HepG2 (cell line): ENCODE measurements at regions not wholly inside any gene's neighbourhood (a gene's known extent, or its start where the extent isn't known, plus 50 kb on each side); places are given as distances from the start of the nearest gene placed in this dataset.

Experiments
- ARID5B ChIP-seq: IDR thresholded peaks from 2 replicates; pipeline ENCODE4 v1.4.0; 2020; ENCODE audit warnings: mild to moderate bottlenecking, missing genetic modification reagents
- BRD4 ChIP-seq: sonication (generic); formaldehyde crosslinking; IDR thresholded peaks from 2 replicates; pipeline ENCODE4 v1.4.0; 2020; ENCODE audit warnings: missing genetic modification reagents
- EEA1 ChIP-seq: sonication (generic); formaldehyde crosslinking; IDR thresholded peaks from 2 replicates; pipeline ENCODE4 v1.5.1; 2020; ENCODE audit warnings: mild to moderate bottlenecking, missing genetic modification reagents, borderline replicate concordance
- RAD51 ChIP-seq: fragments of 450-650 bp; IDR thresholded peaks from 2 replicates; pipeline ENCODE4 v1.6.1; 2016; ENCODE audit warnings: borderline replicate concordance
- REST ChIP-seq, 2 experiments: IDR thresholded peaks; 2 replicates each; pipeline ENCODE4 v1.6.1; 2011 to 2012; ENCODE audit warnings: low read length in 2 of 2, borderline replicate concordance in 1 of 2, low read depth in 1 of 2, mild to moderate bottlenecking in 1 of 2, moderate library complexity in 1 of 2
- SIN3B ChIP-seq: fragments of 150-350 bp; IDR thresholded peaks from 2 replicates; pipeline ENCODE4 v1.6.1; 2014; ENCODE audit warnings: low read length

GRCh38 chr2:67337903-67338302, 59.2 kb upstream of the ETAA1 start (continued):
- no peak for TF ChIP-seq REST (IDR thresholded peaks at IDR 0.05; ENCODE audit: borderline replicate concordance in 1 of 2, low read depth in 1 of 2, low read length in 2 of 2)
- TF ChIP-seq EEA1 (CRISPR knock-in tag): no peak
- no peak for TF ChIP-seq SIN3B
- TF ChIP-seq BRD4 (CRISPR knock-in tag): no peak
- no peak for TF ChIP-seq ARID5B
- TF ChIP-seq RAD51: no peak
- TF ChIP-seq, all 625 proteins: peak for 0
